NCI-H345 treated with DMSO at 0.1 percent for 48 hours (cell line): ENCODE measurements at regions not wholly inside any gene's neighbourhood (a gene's known extent, or its start where the extent isn't known, plus 50 kb on each side); places are given as distances from the start of the nearest gene placed in this dataset.

Experiments
- DNase-seq: peaks from one replicate; lab custom pipeline; 2025; ENCODE audit not compliant: unreplicated experiment; lab: John Stamatoyannopoulos, UW

- DNase-seq = no peak
Measured at GRCh38 chr2:14123436-14124103, 508.9 kb upstream of the LRATD1 start.

DNA sequence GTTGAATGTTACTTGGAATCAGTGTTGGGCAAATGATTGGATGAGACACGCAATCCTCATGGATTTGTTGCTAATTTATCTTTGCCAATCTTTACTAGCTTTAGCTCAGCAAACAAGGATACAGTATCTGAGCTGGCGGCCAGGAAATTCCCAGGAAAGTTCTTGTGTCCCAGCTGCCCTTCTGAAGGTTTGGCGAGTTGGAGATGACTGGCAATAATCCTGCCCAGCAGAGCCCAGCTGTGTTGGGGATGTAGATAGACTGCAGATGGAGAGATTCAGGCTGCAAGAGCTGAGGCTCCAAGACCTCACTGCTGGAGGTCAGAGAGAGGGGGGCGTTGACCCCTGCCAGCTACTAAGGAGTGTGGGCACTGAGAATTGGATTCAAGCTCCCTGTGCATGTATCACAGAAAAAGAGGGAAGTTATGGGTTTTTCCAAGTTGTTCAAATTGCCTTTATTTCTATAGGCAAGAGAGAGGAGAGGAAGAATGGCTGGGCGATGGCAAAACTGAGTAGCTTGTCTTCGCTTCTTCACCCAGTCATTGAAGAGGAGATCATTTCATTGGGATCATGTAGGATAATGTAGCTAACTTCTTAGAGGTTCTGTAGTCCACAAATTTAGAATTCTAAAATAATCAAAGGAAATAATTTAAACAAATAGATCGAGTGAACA lies 506.8 kb upstream of the LRATD1 start:
- no peak for DNase-seq

- no peak for DNase-seq
Measured at GRCh38 chr2:14126846-14127245, 505.7 kb upstream of the LRATD1 start.

DNA sequence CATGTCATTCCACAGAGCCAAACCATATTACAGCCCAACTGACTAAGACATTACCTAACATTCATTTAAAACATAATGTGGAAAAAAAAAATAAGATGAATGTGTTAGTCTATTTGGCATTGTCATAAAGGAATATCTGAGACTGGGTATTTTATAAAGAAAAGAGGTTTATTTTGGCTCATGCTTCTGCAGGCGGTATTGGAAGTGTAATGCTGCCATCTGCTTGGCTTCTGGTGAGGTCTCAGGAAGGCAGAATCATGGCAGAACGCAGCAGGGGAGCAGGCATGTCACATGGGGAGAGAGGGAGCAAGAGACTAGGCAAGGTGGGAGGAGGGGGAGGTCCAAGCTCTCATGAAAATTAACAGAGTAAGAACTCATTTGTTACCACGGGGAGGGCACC lies 504.8 kb upstream of the LRATD1 start:
- DNase-seq = no peak

GRCh38 chr2:14132386-14132785 lies 500.1 kb upstream of the LRATD1 start:
- no peak for DNase-seq

DNA sequence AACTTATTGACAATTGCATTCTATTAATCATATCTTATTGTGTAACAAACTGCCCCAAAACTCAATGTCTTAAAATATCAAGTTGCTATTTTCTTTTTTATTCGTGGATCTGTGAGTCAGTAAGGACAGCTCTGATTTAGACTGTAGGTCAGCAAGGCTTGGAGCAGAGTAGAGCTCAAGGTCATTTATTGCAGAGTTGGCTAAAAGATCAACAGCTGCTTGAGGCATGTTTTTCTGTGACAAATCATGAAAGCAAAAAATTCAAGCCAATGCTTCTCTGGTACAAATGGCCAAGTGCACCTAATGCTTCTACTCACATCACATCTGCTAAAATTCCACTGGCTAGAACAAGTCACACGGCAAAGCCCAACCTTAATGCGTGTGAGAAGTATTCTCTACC lies 497.7 kb upstream of the LRATD1 start:
- DNase-seq = no peak

GRCh38 chr2:14136030-14136429 lies 496.5 kb upstream of the LRATD1 start:
- DNase-seq = no peak

- DNase-seq = no peak
Measured at GRCh38 chr2:14137643-14138042, 494.9 kb upstream of the LRATD1 start.

DNA sequence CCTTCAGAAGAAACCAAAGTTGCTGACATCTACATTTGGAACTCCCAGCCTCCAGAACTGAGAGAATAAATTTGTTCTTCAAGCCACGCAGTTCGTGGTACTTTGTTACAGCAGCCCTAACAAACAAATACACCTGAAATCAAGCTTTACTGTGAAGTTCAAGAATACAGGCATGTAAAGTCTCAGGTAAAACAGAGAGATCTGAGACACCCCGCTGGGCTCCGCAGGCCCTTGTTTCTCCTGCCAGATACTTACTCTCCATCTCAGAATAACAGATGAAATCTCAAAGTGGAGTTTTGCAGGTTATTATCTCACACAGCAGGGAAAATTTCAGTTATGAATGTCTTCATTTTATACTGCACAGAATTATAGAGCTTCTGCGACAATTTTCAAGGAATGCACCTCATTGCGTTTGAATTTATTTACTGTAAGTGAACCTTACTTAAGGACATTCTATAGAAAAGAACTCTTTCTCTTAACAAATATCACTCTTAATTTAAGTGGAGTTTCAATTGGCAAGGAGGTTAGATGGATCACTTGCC lies 492.4 kb upstream of the LRATD1 start:
- DNase-seq = no peak

- no peak for DNase-seq
Measured at GRCh38 chr2:14143435-14143834, 489.1 kb upstream of the LRATD1 start.

DNA sequence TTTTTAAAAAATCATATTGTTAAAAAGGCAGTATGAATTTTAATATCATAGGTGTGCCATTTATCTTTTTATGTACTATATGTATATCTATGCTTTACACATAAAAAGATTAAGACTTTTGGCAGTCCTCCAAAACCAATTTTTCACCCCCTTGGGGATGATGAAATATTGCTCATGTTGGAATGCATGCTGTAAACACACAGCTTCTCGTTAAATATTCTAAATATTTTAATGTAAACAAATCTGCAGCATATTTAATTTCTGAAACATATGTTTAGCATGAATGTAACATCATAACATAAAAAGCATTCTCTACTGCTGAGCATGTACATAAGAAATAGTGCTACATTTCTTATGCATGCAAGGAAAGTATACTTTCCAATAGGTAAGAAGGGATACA lies 484.3 kb upstream of the LRATD1 start:
- DNase-seq = no peak

DNA sequence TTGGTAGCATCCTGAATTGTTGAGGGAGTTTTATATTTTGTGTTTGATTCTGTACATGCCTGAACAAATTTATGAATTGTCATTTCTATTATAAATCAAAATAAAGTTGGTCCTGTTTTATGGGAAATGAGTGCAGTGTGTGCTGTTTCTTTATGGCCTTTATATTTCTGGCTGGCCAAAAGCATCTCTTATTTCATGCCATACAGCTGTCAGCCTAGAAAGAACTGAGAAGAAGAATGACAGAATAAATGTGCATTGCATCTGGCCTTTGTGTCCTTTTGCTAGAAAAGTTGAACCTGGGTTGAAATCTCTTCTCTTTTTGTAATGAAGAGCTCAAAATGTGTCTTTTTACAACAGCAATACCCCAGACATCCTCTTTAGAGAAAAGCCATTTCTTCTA lies 474.7 kb upstream of the LRATD1 start:
- DNase-seq = no peak

DNA sequence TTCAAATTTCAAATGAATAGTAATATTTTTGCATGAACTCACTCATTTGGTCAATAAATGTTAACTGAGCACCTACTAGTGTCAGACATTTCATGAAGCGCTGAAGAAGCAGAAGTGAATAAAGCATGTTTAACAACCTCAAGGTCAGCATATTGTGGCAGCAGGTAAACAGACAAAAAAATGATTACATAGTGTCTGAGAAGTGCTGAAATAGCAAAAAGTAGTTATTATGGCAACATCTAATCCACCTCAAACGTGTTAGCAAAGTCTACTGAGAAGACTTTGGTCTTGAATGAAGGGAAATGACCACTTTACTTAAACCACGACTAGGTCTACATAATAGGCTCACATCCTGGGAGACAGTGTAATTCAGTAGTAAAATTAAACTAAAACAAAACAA lies 452.2 kb upstream of the LRATD1 start:
- DNase-seq = no peak

- no peak for DNase-seq
Measured at GRCh38 chr2:14182227-14182946, 450.1 kb upstream of the LRATD1 start.

DNA sequence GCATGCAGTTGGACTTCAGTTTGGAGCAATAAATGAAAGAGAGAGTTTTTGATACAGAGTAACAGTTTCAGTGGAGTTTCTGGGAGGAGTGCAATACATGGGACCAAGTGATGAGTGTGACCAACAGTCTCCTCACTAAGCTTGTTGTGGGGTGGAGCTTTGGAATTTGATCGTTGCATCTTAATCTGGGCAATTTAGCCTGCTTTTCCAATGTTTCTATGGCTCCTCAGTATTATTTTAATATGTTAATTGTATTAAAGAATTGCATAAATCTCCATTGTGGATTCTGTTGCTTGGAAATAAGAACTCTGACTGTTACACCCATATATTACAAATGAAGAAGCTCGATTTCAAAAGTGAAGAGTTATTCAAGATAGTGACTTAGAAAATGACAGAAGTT lies 446.6 kb upstream of the LRATD1 start:
- DNase-seq = no peak

GRCh38 chr2:14188446-14188845 lies 444.1 kb upstream of the LRATD1 start:
- no peak for DNase-seq

GRCh38 chr2:14189929-14190328 lies 442.6 kb upstream of the LRATD1 start:
- DNase-seq = no peak

- DNase-seq = no peak
Measured at GRCh38 chr2:14194233-14194632, 438.3 kb upstream of the LRATD1 start.

GRCh38 chr2:14197293-14197692 lies 435.2 kb upstream of the LRATD1 start:
- DNase-seq = no peak

GRCh38 chr2:14199040-14199439 lies 433.5 kb upstream of the LRATD1 start:
- DNase-seq = no peak

GRCh38 chr2:14219306-14219705 lies 413.2 kb upstream of the LRATD1 start:
- DNase-seq = no peak

GRCh38 chr2:14220101-14220500 lies 412.4 kb upstream of the LRATD1 start:
- DNase-seq = no peak
